ENCODE measurements at regions not wholly inside any gene's neighbourhood (a gene's known extent, or its start where the extent isn't known, plus 50 kb on each side); places are given as distances from the start of the nearest gene placed in this dataset.

GRCh38 chr18:11310476-11311086 lies 161.2 kb upstream of the PIEZO2 start:
- peak; percentile 45 for DNase-seq

GRCh38 chr18:11309172-11309571 lies 159.8 kb upstream of the PIEZO2 start:
- DNase-seq, result peak; percentile 14

- DNase-seq, result peak; percentile 34
Measured at GRCh38 chr18:11308499-11308898, 159.1 kb upstream of the PIEZO2 start.

DNA sequence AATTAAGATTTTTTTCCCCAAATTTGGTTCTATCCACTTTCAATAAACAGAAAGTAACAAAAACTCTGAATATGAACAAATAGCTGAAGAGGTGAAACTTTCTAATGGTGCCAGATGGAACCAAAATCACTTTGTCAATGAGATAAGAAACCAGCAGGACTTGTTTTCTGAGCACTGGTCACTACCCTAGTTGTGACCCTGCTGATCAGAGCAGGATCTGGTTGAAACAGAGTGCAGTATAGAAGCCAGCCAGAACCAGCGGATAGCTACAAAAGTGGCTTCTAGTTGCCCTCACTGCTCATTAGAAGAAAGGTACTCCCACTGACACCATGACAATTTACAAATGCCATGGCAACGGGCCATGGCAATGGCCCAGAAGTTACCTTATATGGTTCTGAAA lies 158.3 kb upstream of the PIEZO2 start:
- no peak for DNase-seq

- DNase-seq, result no peak
Measured at GRCh38 chr18:11305507-11305906, 156.1 kb upstream of the PIEZO2 start.

GRCh38 chr18:11304928-11305327 lies 155.6 kb upstream of the PIEZO2 start:
- no peak for DNase-seq

DNA sequence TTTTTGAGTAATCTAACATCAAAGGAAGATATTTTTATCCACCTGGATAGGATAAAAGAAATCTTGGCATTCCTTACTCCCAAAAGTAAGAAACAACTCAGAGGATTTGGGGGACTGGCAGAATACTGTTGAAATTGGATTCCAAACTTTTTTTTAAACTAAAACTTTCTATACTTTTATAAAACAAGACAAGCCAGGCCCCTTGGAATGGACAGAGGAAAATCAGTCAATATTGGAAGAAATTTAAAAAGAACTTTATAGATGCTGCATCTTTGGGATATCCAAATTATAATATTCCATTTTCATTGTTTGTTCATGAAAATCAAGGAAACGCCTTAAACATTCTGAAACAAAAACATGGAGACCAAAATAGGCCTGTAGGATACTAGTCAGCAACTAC lies 147.6 kb upstream of the PIEZO2 start:
- DNase-seq, result no peak

DNA sequence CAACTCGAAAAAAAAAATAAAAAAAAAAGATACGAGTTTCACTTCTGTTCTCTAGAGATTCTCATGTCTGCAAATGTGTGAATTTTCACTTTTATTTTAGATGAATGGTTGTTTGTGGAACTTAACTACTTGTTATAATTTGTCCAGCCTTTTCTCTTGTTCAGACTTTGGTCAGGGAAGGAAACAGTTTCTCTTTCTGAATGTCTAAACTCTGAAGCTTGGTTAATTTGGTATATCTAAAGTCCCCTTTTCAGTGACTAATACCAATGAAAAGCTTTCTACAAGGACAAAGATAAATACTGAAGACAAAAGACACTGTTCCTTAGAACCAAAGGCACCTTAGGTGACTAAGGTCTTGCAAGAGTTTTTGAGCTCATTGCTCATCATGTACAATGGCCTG lies 144.4 kb upstream of the PIEZO2 start:
- DNase-seq, result no peak

DNA sequence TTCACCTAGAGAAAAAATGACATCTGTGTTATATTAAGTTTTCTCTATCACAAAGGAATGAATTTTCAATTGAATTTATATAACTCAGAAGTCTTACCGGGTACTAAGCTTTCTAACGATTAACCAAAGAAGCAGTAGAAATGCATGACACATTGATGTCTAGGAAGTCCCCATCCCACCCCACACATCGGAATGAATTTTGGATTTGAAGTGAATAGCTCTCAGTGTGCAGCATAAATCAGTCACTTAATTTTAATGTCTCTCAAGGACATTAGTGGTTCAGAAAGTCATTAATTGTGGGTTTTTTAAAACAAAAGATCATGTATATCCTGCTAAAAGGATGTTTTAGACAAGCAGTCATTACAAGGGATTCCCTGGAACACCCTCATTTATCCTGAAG lies 141.4 kb upstream of the PIEZO2 start:
- DNase-seq, result no peak

DNA sequence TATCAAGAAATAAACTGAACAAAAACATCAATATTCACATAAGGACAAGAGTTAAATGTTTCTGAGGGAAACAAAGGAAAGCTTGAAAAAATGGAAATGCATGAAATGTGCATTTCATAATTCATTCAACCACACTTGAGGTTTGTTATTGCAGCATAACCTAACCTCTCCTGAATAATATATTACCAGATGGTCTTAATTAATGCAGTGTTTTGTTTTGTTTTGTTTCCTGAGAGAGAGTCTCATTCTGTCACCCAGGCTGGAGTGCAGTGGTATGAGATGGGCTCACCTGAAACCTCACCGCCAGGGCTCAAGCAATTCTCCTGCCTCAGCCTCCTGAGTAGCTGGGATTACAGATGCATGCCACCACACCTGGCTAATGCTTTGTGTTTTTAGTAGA lies 139.9 kb upstream of the PIEZO2 start:
- no peak for DNase-seq

DNA sequence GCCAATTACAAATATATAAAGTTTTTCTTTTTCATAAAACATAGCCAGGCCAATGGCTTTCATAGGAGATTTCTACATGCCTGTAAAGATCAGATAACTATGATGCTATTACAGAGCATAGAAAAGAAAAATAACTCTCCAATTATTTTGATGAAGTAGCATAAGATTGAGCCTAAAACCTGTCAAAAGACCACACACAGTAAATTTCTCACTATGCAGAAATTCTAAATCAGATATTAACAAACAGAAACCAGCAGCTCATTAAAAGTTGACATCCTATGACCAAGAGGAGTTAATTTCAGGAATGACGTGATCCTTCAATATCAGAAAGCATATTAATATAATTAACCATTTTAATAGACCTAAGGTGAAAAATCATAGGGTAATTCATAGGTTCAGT lies 139.0 kb upstream of the PIEZO2 start:
- no peak for DNase-seq

GRCh38 chr18:11286431-11286830 lies 137.1 kb upstream of the PIEZO2 start:
- no peak for DNase-seq

DNA sequence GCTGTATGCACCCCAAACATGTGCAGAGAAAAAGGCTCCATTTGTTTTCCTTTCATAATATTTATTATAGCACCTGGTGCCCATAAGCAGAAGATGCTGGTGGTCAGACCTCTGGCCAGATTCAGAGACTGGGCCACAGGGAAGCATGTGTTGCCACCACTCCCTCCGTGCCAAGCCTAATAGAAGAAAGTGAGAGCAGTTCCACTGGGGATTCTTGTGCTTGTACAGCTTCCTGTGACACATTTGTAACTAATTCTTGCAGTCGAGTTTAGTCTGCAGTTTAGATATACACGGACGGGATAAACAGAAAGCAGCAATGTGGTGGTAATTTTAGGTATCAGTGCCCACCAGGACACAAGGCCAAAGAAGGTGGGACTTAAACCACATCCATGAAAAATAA lies 135.4 kb upstream of the PIEZO2 start:
- no peak for DNase-seq

GRCh38 chr18:11284349-11284748 lies 135.0 kb upstream of the PIEZO2 start:
- no peak for DNase-seq

DNA sequence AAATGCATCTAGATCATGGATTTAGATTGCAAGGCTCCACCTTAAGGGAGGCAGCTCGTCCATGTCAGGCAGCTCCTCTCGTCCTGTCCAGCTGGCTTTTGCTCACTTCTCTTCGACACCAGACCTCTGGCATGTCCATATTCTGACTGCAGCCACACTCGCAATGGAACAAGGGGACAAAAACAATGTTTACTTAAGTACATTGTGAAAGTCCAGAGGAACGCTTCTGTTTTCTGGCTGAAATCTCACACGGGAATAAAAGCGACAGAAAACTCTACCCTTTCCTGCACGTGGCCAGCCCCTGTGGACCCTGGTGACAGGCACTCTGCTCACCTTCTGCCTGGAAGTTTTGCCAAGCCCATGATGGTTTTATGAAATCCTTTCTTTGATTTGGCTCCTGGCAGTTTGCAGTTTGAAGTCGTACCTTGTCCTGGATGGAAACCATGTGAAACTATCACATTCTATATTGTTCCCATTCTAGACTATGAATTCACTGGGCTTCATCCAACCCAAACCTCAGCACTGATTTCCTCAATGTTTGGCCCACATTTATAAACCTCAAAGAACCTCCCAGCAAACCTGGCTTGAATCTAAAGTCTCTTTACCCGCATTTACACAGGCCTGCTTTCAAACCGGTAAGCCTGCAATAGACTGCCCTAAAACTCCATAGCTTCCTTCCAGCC lies 134.3 kb upstream of the PIEZO2 start:
- DNase-seq, result no peak

GRCh38 chr18:11279461-11279860 lies 130.1 kb upstream of the PIEZO2 start:
- DNase-seq, result no peak

DNA sequence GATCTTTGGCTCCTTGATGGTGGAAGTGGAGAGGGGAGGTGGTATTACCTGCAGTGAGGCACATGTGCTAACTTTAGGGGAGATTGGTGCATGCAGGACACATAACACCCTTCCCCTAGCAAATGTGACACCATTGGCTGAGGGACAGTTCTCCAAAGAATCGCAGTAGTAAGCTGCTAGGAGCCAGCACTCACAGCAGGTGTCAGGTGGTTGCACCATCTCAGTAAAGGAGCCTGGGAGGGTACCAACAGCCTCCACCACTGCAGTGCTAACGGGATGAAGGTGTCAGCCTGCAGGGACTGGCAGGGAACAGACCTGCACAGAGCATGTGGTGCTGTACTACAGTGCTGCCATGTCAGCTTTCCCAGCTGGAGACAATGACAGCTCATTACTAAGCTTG lies 127.3 kb upstream of the PIEZO2 start:
- no peak for DNase-seq

GRCh38 chr18:11274144-11274794 lies 124.9 kb upstream of the PIEZO2 start:
- DNase-seq, result no peak

DNA sequence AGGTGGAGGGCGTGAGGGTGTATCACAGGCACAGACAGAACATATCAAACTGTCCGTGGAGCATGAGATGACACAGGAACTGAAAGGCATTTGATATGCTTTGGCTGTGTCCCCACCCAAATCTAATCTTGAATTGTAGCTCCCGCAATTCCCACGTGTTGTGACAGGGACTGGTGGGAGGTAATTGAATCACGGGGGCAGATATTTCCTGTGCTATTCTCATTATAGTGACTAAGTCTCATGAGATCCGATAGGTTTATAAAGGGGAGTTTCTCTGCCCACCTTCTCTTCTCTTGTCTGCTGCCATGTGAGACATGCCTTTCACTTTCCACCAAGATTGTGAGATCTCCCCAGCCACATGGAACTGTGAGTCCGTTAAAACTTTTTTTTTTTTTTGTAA lies 123.1 kb upstream of the PIEZO2 start:
- no peak for DNase-seq

- no peak for DNase-seq
Measured at GRCh38 chr18:11271954-11272353, 122.6 kb upstream of the PIEZO2 start.

DNA sequence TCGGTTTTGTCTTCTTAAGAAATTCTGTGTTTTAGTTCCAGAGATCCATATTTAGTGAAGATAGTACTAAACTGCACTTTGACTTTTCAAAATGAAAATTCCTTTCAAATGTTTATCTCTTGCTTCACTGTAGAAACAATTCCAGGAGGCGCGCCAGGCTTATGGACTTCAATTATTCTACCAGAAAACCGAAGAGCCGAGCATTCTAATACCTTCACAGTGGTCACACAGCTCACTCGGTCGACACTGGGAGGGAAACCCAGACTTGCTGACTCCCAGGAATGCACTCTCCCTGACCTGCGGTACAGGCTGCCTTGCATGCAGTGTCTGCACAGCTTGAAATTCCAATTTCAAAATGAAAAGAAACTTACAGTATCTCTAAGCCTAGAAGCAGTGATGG lies 119.9 kb upstream of the PIEZO2 start:
- no peak for DNase-seq

- no peak for DNase-seq
Measured at GRCh38 chr18:11268741-11269233, 119.4 kb upstream of the PIEZO2 start.

- no peak for DNase-seq
Measured at GRCh38 chr18:11268153-11268552, 118.8 kb upstream of the PIEZO2 start.

- no peak for DNase-seq
Measured at GRCh38 chr18:11266781-11267480, 117.6 kb upstream of the PIEZO2 start.

All from activated CD4-positive, alpha-beta T cell treated with anti-CD3 and anti-CD28 coated beads, Interleukin-2, amount 50 U/mL, for 16 hours (primary cell).